DMS153 (cell line): ENCODE measurements at regions not wholly inside any gene's neighbourhood (a gene's known extent, or its start where the extent isn't known, plus 50 kb on each side); places are given as distances from the start of the nearest gene placed in this dataset.
"Not testable (repeated sequence)": the region's sequence is repeated elsewhere in the genome, so short reads cannot be mapped to it uniquely, and the experiment has no call there.

Experiments
- DNase-seq: peaks from one replicate; lab custom pipeline; 2025; lab: John Stamatoyannopoulos, UW

GRCh38 chr22:27312966-27313855 lies 488.3 kb downstream of the MN1 start:
- no peak for DNase-seq

GRCh38 chr22:27314276-27314807 lies 487.2 kb downstream of the MN1 start:
- no peak for DNase-seq

- no peak for DNase-seq
Measured at GRCh38 chr22:27315833-27316232, 485.7 kb downstream of the MN1 start.

GRCh38 chr22:27317096-27317495 lies 484.5 kb downstream of the MN1 start:
- no peak for DNase-seq

- DNase-seq, result no peak
Measured at GRCh38 chr22:27317971-27318428, 483.6 kb downstream of the MN1 start.

GRCh38 chr22:27318516-27318915 lies 483.0 kb downstream of the MN1 start:
- no peak for DNase-seq

- DNase-seq, result no peak
Measured at GRCh38 chr22:27323661-27324060, 477.9 kb downstream of the MN1 start.

GRCh38 chr22:27324908-27325307 lies 476.6 kb downstream of the MN1 start:
- DNase-seq, result not testable (repeated sequence)

GRCh38 chr22:27327497-27327896 lies 474.1 kb downstream of the MN1 start:
- DNase-seq, result no peak

- DNase-seq, result no peak
Measured at GRCh38 chr22:27327981-27328721, 473.4 kb downstream of the MN1 start.

- no peak for DNase-seq
Measured at GRCh38 chr22:27329131-27329850, 472.3 kb downstream of the MN1 start.

- DNase-seq, result no peak
Measured at GRCh38 chr22:27329966-27330645, 471.4 kb downstream of the MN1 start.

GRCh38 chr22:27331526-27332281 lies 469.9 kb downstream of the MN1 start:
- peak; percentile 67 for DNase-seq

GRCh38 chr22:27335102-27335660 lies 466.4 kb downstream of the MN1 start:
- DNase-seq, result no peak

- DNase-seq, result no peak
Measured at GRCh38 chr22:27336151-27337090, 465.1 kb downstream of the MN1 start.

GRCh38 chr22:27337676-27338075 lies 463.9 kb downstream of the MN1 start:
- DNase-seq, result no peak

- no peak for DNase-seq
Measured at GRCh38 chr22:27340047-27340446, 461.5 kb downstream of the MN1 start.

GRCh38 chr22:27344546-27344945 lies 457.0 kb downstream of the MN1 start:
- no peak for DNase-seq

- DNase-seq, result no peak
Measured at GRCh38 chr22:27345691-27346090, 455.9 kb downstream of the MN1 start.
